ENCODE measurements at regions not wholly inside any gene's neighbourhood (a gene's known extent, or its start where the extent isn't known, plus 50 kb on each side); places are given as distances from the start of the nearest gene placed in this dataset.

GRCh38 chr5:97545886-97546535, 363.0 kb upstream of the RIOK2 start:
- DNase-seq = no peak
- no peak for ATAC-seq (ENCODE audit: low FRiP score)
- no peaks in the 10 kb centered on the region for H3K9me3 ChIP-seq (ENCODE audit: control insufficient read depth, low read length)
- intact Hi-C loops (cut with DNase I) = no loop called here
- H3K4me1 ChIP-seq (ENCODE audit: control insufficient read depth in 1 of 2, insufficient read depth in 2 of 2, low read length in 2 of 2) = no peaks in the 10 kb centered on the region
- 38 to 47% methylated on average over 2 of the region's 2 CpGs for WGBS, 2 donors
- no peaks in the 10 kb centered on the region for H3K36me3 ChIP-seq (ENCODE audit: control insufficient read depth in 1 of 2, insufficient read depth in 2 of 2, low read length in 1 of 2)
- no peak overlapping the region for H3K27ac ChIP-seq (ENCODE audit: low read depth in 1 of 2, low read length in 2 of 2)
- no peak overlapping the region for H3K4me3 ChIP-seq (ENCODE audit: low read length in 2 of 2)
- H3K27me3 ChIP-seq (ENCODE audit: control insufficient read depth in 1 of 2, insufficient read depth in 2 of 2, low read length in 1 of 2) = no peaks in the 10 kb centered on the region

- intact Hi-C loops (cut with DNase I) = no loop called here
- no peak for ATAC-seq (ENCODE audit: low FRiP score)
- WGBS, 2 donors = 75 to 77% methylated on average over 2 of the region's 2 CpGs
These were observed 364.4 kb upstream of the RIOK2 start for GRCh38 chr5:97547430-97547829.

GRCh38 chr5:97547999-97548738, 365.1 kb upstream of the RIOK2 start:
- no peaks in the 10 kb centered on the region for H3K9me3 ChIP-seq (ENCODE audit: control insufficient read depth, low read length)
- no peaks in the 10 kb centered on the region for H3K36me3 ChIP-seq (ENCODE audit: control insufficient read depth in 1 of 2, insufficient read depth in 2 of 2, low read length in 1 of 2)
- intact Hi-C loops (cut with DNase I) = no loop called here
- WGBS, 2 donors = 79 to 81% methylated on average over 1 of the region's 1 CpG
- H3K27me3 ChIP-seq (ENCODE audit: control insufficient read depth in 1 of 2, insufficient read depth in 2 of 2, low read length in 1 of 2) = no peaks in the 10 kb centered on the region
- no peak overlapping the region for H3K4me3 ChIP-seq (ENCODE audit: low read length in 2 of 2)
- H3K27ac ChIP-seq (ENCODE audit: low read depth in 1 of 2, low read length in 2 of 2) = no peak overlapping the region
- no peaks in the 10 kb centered on the region for H3K4me1 ChIP-seq (ENCODE audit: control insufficient read depth in 1 of 2, insufficient read depth in 2 of 2, low read length in 2 of 2)
- ATAC-seq (ENCODE audit: low FRiP score) = no peak
- DNase-seq = no peak

More at GRCh38 chr5:97547430-97547829, 364.4 kb upstream of the RIOK2 start:
- Histone ChIP-seq H3K27ac (ENCODE audit: low read depth in 1 of 2, low read length in 2 of 2) (no peak overlapping the region), H3K4me1 (ENCODE audit: control insufficient read depth in 1 of 2, insufficient read depth in 2 of 2, low read length in 2 of 2) (no peaks in the 10 kb centered on the region), H3K36me3 (ENCODE audit: control insufficient read depth in 1 of 2, insufficient read depth in 2 of 2, low read length in 1 of 2) (no peaks in the 10 kb centered on the region), H3K4me3 (ENCODE audit: low read length in 2 of 2) (no peak overlapping the region), H3K9me3 (ENCODE audit: control insufficient read depth, low read length) (no peaks in the 10 kb centered on the region), H3K27me3 (ENCODE audit: control insufficient read depth in 1 of 2, insufficient read depth in 2 of 2, low read length in 1 of 2) (no peaks in the 10 kb centered on the region)
- DNase-seq = no peak

- no peaks in the 10 kb centered on the region for H3K9me3 ChIP-seq (ENCODE audit: control insufficient read depth, low read length)
- intact Hi-C loops (cut with DNase I) = no loop called here
- no peak overlapping the region for H3K27ac ChIP-seq (ENCODE audit: low read depth in 1 of 2, low read length in 2 of 2)
- no peaks in the 10 kb centered on the region for H3K36me3 ChIP-seq (ENCODE audit: control insufficient read depth in 1 of 2, insufficient read depth in 2 of 2, low read length in 1 of 2)
- H3K4me3 ChIP-seq (ENCODE audit: low read length in 2 of 2) = no peak overlapping the region
- no peak for ATAC-seq (ENCODE audit: low FRiP score)
- no peaks in the 10 kb centered on the region for H3K27me3 ChIP-seq (ENCODE audit: control insufficient read depth in 1 of 2, insufficient read depth in 2 of 2, low read length in 1 of 2)
- no peaks in the 10 kb centered on the region for H3K4me1 ChIP-seq (ENCODE audit: control insufficient read depth in 1 of 2, insufficient read depth in 2 of 2, low read length in 2 of 2)
- DNase-seq = no peak
These were observed 365.7 kb upstream of the RIOK2 start for GRCh38 chr5:97548739-97549080.

DNA sequence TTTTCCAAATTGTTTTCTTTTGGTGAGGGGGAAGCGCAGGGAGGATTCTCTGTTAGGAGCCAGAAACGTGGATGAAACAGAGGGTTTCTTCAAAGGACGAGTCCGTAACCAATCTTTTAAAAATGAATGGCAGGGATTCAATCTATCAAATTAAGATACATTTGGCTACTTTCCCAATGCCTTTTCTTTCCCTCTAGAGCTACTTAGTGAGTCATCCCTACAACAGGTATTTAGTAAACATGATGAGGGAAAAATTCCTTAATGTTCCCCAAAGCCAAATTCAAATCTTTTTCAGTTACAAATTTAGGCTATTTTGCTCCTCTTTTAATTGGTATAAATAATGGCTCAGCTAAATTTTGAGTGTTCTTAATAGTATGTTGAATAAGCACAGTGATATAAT, 366.4 kb upstream of the RIOK2 start:
- Histone ChIP-seq H3K9me3 (ENCODE audit: control insufficient read depth, low read length) (no peaks in the 10 kb centered on the region), H3K36me3 (ENCODE audit: control insufficient read depth in 1 of 2, insufficient read depth in 2 of 2, low read length in 1 of 2) (no peaks in the 10 kb centered on the region), H3K27ac (ENCODE audit: low read depth in 1 of 2, low read length in 2 of 2) (no peak overlapping the region), H3K4me3 (ENCODE audit: low read length in 2 of 2) (no peak overlapping the region), H3K4me1 (ENCODE audit: control insufficient read depth in 1 of 2, insufficient read depth in 2 of 2, low read length in 2 of 2) (no peaks in the 10 kb centered on the region), H3K27me3 (ENCODE audit: control insufficient read depth in 1 of 2, insufficient read depth in 2 of 2, low read length in 1 of 2) (no peaks in the 10 kb centered on the region)
- 70 to 79% methylated on average over 4 of the region's 4 CpGs for whole genome bisulfite sequencing, 2 donors
- no peak for ATAC-seq (ENCODE audit: low FRiP score)
- no peak for DNase-seq
- intact Hi-C loops (cut with DNase I) = no loop called here

DNA sequence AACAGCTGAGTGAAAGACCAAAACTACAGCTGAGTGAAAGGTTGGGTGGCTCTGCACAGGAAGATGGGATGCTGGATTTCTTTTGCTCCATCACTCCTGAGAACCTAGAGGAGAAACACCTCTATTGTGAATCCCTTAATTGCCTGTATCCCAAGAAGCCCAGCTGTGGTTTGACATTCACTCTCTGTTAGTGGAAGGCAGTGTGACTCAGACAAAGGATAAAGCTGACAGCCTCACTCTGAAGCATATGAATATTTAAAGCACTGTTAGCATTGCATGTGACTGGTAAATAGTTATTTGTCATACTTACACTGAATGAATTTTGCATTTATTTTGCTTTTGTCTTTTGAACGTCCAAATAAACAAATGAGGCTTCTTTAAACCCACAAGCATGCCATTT, 367.1 kb upstream of the RIOK2 start:
- Histone ChIP-seq H3K4me3 (ENCODE audit: low read length in 2 of 2) (no peak overlapping the region), H3K4me1 (ENCODE audit: control insufficient read depth in 1 of 2, insufficient read depth in 2 of 2, low read length in 2 of 2) (no peaks in the 10 kb centered on the region), H3K27ac (ENCODE audit: low read depth in 1 of 2, low read length in 2 of 2) (no peak overlapping the region), H3K9me3 (ENCODE audit: control insufficient read depth, low read length) (no peaks in the 10 kb centered on the region), H3K27me3 (ENCODE audit: control insufficient read depth in 1 of 2, insufficient read depth in 2 of 2, low read length in 1 of 2) (no peaks in the 10 kb centered on the region), H3K36me3 (ENCODE audit: control insufficient read depth in 1 of 2, insufficient read depth in 2 of 2, low read length in 1 of 2) (no peaks in the 10 kb centered on the region)
- ATAC-seq (ENCODE audit: low FRiP score) (no peak), DNase-seq (no peak)
- intact Hi-C loops (cut with DNase I) = no loop called here
- 11 to 27% methylated on average over 1 of the region's 1 CpG for WGBS, 2 donors

DNA sequence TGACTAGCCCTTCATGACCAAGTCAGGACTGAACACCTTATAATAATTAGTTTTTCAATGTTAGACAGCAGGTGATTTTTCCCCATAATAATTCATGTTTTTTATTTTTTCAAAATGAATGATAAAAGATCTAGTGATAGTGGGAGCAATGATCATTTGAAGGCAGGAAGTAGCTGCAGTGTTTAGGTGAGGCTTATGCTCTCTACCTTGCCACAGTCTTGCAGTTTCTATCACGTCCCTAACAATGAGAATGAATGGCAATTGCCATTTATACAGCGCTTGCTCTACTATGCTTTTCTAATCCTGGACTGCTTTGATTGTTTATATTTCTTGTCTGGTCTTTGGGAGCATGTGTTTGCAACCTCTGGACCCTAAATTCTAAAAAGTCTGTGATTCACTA, 367.8 kb upstream of the RIOK2 start:
- 59 to 70% methylated on average over 2 of the region's 2 CpGs for WGBS, 2 donors
- Histone ChIP-seq H3K4me1 (ENCODE audit: control insufficient read depth in 1 of 2, insufficient read depth in 2 of 2, low read length in 2 of 2) (no peaks in the 10 kb centered on the region), H3K36me3 (ENCODE audit: control insufficient read depth in 1 of 2, insufficient read depth in 2 of 2, low read length in 1 of 2) (no peaks in the 10 kb centered on the region), H3K27ac (ENCODE audit: low read depth in 1 of 2, low read length in 2 of 2) (no peak overlapping the region), H3K4me3 (ENCODE audit: low read length in 2 of 2) (no peak overlapping the region), H3K9me3 (ENCODE audit: control insufficient read depth, low read length) (no peaks in the 10 kb centered on the region), H3K27me3 (ENCODE audit: control insufficient read depth in 1 of 2, insufficient read depth in 2 of 2, low read length in 1 of 2) (no peaks in the 10 kb centered on the region)
- no peak for DNase-seq
- no peak for ATAC-seq (ENCODE audit: low FRiP score)
- intact Hi-C loops (cut with DNase I) = no loop called here

DNA sequence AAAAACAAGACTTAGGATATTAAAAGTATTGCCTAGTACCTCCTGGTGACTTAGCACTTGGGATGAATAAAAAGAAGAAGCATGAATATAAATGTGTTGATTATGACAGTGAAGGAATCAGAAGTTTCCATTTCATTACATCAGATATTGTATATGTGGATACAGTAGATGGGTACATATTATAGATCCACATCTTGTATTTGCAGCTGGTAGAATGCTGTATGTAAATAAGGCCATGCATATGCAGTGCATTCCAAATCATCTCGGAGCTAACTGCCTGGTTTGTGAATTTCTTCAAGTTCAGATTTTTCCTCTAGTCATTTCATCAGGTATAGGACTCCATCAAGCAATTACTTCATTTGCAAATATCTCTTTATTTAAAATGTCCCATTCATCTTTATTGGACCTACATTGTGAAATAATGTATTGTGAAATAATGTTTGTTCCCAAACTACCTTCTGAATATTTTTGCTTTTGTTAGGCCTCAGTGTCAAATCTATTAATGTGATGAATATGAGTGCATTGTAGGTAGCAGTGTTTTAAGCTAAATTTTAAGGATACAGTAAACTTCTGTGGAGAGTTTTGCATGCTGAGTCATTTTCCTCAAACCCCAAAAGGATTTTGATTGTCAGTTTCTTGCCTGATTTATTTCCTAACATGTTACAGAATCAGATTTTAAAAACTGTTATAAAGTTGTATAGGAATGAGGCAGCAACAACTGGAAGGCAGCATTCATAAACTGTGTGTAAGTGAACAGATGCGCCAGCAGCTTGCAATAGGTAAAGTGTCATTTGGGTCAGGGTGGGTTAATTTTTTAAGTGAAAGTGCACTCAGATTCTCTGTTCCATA, 370.8 kb upstream of the RIOK2 start:
- Histone ChIP-seq H3K4me3 (ENCODE audit: low read length in 2 of 2) (no peak overlapping the region), H3K4me1 (ENCODE audit: control insufficient read depth in 1 of 2, insufficient read depth in 2 of 2, low read length in 2 of 2) (no peaks in the 10 kb centered on the region), H3K27ac (ENCODE audit: low read depth in 1 of 2, low read length in 2 of 2) (no peak overlapping the region), H3K27me3 (ENCODE audit: control insufficient read depth in 1 of 2, insufficient read depth in 2 of 2, low read length in 1 of 2) (no peaks in the 10 kb centered on the region), H3K9me3 (ENCODE audit: control insufficient read depth, low read length) (peaks cover 3% of the 10 kb centered on the region), H3K36me3 (ENCODE audit: control insufficient read depth in 1 of 2, insufficient read depth in 2 of 2, low read length in 1 of 2) (no peaks in the 10 kb centered on the region)
- WGBS, 2 donors = 75 to 77% methylated on average over 2 of the region's 2 CpGs
- ATAC-seq (ENCODE audit: low FRiP score) (no peak), DNase-seq (no peak)
- intact Hi-C loops (cut with DNase I) = no loop called here

All from aorta (tissue), 5 donors.